T-helper 22 cell (primary cell): ENCODE measurements at regions not wholly inside any gene's neighbourhood (a gene's known extent, or its start where the extent isn't known, plus 50 kb on each side); places are given as distances from the start of the nearest gene placed in this dataset.

Experiments used
- DNase-seq: peaks from one replicate; pipeline ENCODE4 v3.0.0-alpha.2; 2020; ENCODE audit warnings: low read depth

GRCh38 chr12:92650228-92650822 lies 52.5 kb upstream of the PLEKHG7 start:
- no peak for DNase-seq

GRCh38 chr12:92649511-92650227 lies 53.1 kb upstream of the PLEKHG7 start:
- peak; percentile 5 for DNase-seq

DNA sequence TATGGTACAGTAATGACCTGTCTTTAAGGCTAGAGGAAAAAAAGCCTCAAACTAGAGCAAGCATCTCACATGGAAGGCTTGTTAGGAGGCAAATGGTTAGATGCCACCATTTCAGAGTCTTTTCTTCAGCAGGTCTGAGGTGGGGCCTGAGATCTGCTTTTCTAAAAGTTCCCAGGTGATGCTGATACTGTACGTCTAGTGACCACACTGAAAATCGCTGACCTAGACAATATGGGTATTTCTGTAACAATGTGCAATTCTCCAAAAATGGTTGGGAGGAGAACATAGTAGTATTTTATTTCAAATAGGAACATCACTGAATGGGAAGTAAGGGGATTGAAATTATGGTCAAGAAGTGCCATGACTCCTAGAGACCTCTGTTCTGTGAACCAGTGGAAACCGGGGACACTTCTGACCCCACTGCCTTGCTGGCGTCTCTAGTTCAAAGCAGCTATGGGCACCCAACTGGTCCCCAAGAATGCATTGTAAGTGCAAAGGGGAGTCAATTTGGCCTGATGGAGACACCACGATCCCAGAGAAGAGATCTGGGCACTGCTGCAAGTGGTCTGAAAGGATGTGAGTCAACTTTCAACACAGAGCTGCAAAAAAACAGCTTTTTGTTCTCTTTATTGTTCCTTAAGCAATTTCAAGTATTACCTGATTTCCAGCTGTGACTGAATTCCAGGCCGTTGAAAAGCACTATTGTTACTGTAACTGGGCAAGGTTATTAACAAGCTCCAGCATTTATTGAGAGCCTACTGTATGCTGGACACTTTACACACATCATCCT lies 54.4 kb upstream of the PLEKHG7 start:
- DNase-seq = no peak

DNA sequence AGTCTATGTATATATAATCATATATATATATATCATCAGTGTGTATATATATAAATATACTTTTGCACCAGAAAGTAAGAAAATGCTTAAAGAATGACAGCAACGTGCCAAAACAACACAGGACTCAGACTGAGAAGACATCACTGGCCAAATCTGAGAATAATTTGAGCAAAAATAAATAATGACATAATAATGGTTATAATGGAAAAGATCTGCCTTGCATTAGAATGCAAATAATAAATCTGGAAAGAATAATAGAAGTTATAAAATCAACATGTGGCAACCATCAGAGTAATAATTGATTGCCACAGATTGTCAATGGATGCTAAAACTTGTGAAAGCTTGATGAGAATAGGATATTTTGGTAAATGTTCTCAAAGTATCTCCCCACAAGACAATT lies 61.5 kb upstream of the PLEKHG7 start:
- DNase-seq = no peak

- no peak for DNase-seq
These were observed 62.1 kb upstream of the PLEKHG7 start for GRCh38 chr12:92640691-92641090.

DNA sequence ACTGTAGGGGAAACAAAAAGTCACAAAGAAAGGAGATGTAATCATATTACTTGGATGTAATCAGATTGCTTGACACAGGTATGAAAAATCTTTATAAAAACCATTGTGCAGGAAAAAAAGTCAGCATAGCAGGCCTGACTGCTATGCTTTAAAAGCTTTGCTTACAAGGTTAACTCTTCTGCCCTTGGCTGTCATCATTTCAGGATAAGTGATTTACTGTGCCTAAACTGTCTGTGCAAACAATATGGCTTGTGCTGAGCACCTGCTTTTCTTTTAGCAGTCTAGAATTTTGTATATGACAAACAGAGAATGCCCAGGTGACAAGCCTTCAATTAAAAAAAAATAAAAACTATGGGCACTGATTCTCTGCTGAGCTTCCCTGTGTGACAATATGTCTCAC lies 63.8 kb upstream of the PLEKHG7 start:
- DNase-seq = no peak

GRCh38 chr12:92634730-92635129 lies 68.1 kb upstream of the PLEKHG7 start:
- DNase-seq = no peak

DNA sequence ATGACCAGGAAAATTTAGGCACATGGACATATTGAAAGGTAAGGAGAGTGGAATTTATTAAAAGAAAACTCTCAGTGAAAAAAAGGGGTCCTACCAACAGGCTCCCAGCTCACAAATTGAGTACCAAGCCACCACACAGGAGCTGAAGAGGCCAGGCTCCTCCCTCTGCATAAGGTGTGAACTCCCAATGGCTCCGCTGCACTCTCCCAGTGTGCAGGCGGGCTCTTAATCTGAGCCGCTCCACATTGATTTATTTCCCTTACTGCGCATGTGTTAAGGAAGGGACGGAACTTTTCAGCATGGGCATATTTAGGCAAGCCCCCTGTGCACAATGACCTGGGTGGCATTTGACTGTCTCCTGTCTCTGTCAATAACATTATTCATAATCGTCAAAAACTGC lies 68.6 kb upstream of the PLEKHG7 start:
- no peak for DNase-seq

GRCh38 chr12:92630968-92631367 lies 71.8 kb upstream of the PLEKHG7 start:
- no peak for DNase-seq

DNA sequence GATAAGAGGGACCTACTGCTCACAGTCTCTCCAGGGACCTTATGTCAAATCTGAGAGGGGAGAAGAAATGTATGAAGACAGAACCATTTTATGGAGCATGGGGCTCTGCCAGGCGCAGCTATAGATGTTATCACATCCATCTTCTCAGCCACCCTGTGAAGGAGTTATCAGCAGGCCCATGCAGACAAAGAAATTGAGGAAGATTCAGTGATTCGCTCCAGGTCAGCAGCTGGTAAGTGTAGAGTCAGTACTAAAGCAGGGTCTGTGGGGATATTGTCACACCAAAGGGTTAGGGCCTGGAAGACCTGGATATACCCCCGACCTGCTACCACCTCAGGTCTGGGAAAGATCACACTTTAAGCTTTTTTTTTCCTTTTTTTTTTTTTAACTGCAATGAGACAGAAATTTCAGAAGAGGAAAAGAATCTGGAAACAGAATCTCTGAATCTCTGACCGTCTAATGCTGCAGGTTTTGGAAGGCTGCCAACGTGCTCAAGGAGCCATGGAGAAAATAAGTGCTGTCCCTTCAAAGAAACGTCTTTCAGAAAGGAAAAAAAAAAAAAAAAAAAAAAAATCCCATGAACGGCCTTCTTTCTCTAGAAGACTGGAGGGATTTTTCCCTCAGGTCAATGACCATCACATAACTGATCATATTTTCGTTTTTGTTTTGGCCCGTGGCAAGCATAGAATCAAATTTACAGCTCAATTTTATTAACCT lies 73.3 kb upstream of the PLEKHG7 start:
- no peak for DNase-seq

DNA sequence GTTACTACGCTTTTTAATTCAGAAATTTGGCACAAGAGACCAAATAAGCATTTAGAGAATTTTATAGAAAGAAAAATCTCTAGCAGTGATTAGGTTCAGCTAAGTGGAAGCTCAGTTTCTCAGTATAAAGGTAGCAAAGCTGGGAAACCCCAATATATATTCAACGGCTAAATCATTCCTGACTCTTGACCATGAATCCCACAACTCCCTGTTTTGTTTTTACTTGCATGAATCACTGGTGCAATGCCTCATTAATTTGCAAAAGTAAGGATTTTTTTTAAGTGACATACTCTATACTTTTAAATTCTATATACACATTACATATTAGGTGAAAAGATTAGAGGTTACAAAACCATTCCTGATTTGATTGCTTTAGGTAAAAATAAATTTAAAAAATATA lies 74.3 kb upstream of the PLEKHG7 start:
- DNase-seq = no peak

GRCh38 chr12:92627511-92627910 lies 75.3 kb upstream of the PLEKHG7 start:
- no peak for DNase-seq

DNA sequence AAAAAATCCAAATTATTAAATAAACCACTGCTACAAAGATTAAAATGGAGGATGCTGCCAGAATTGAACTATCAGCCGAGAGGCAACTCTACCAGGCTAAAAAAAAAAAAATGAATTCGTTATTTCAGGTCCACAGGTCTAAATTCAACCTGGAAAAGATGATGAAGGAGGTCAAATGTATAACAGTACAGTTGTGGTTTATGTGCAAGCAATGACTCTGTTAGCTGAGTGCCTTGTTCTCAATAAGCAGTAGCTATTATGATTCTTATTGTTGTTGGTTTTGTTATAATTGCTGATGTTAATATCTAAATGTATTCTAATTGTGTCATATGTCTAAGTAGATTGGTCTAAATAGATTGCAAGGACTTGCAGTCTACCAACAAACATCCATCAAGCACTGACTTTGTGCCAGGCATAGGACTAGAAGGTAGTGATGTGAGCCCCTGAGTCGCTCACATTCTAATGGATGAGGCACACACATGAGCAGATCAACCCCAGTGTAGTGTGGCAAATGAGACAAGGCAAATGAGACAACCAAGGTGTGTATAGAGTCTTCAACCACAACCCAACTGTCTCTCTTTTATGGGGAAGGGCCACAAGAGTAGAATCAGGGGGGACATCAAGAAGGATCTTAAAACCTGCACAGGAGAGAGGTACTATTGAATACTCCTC lies 77.0 kb upstream of the PLEKHG7 start:
- DNase-seq = no peak

- DNase-seq = no peak
These were observed 78.6 kb upstream of the PLEKHG7 start for GRCh38 chr12:92624236-92624635.

- no peak for DNase-seq
These were observed 79.4 kb upstream of the PLEKHG7 start for GRCh38 chr12:92623386-92623785.

DNA sequence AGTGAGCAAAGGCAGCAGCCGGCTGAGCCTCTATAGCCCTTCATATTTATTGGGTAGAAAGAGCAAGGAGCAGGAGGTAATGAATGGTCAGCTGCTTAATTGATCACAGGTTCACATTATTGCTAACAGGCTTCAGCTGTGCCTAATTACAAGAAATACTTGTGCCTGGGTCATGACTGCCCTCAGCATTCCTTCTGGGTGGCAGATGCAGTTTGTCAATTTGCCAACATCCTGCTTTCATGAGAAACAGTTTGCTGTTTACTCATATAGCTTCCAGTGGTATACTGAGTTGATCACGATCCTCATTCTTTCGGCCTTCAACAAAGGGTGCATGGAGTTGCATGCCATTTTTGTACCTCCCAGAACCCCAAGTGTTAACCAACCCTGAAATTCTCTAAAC lies 81.0 kb upstream of the PLEKHG7 start:
- no peak for DNase-seq

GRCh38 chr12:92621312-92621711 lies 81.5 kb upstream of the PLEKHG7 start:
- no peak for DNase-seq

DNA sequence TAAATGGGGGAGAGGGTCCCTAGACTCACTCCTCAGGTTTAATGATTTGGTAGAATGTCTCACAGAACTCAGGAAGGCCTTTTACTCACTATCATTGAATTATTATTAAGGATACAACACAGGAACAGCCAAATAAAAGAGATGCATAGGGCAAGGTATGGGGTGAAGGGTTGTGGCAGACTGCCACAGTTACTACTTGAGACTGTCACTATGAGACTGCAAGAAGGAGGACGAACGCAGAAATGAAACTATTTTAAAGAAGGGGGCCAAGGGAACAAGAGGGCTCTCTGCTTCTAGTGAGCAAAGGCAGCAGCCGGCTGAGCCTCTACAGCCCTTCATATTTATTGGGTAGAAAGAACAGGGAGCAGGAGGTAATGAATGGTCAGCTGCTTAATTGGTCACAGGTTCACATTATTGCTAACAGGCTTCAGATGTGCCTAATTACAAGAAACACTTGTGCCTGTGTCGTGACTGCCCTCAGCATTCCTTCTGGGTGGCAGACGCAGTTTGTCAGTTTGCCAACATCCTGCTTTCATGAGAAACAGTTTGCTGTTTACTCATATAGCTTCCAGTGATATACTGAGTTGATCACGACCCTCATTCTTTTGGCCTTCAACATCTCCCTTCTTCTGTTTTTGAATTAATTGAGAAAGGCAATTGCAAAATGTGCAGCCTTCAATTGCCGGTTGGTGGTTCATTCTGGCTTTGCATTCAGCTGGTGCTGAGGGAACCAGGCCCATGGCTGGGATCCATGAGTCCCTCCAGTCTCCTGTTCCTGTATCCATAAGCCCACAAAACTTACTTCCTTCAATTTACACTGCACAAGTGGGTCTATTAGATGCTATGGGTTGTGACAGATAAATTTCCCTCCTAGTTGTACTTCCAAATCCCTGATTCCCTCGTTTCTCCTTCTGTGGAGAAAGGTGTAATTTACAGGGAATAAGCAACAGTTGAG lies 82.8 kb upstream of the PLEKHG7 start:
- DNase-seq = no peak

GRCh38 chr12:92619026-92619425 lies 83.8 kb upstream of the PLEKHG7 start:
- no peak for DNase-seq

DNA sequence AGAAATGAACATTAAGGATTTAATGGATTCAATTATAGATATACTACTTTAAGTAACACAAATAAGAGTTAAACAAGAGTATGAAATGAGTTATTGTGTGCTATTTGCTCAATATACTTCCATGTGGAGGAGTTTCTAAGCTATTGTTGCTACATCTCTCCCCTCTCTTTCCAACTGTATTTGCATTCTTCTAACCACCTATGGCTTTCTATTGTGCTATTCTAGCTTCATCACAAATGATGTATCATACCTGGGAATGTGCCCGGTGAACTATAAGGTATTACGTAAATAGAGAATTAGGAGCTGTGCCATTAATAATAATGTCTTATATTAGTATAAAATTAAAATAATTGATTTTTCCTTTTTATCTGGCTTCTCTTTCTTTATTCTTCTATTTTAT lies 87.1 kb upstream of the PLEKHG7 start:
- DNase-seq = no peak

DNA sequence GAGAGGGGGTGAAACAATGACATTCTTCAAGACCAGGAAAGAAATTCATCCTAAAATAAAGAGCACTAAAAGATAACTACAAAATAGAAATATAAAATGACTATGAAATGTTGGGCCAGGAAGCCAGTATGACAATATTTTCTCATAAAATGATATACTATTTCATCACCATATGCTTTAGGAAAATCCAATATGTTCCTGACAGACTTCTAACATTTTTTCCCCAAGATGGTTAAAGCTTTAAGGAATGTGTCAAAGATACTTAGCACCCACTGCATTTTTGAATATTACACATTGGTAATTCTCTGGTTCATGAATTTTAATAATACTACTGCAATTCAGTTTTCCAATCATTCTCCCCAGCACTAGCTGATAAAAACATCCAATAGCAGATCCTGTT lies 87.7 kb upstream of the PLEKHG7 start:
- no peak for DNase-seq
